Adrenal gland (tissue), 9 donors: ENCODE measurements at regions not wholly inside any gene's neighbourhood (a gene's known extent, or its start where the extent isn't known, plus 50 kb on each side); places are given as distances from the start of the nearest gene placed in this dataset.

Source experiments
- DNase-seq, 7 donors: peaks; one replicate each; pipeline ENCODE4 v3.0.0-alpha.2; 2019 to 2020
- H3K27ac ChIP-seq, 5 donors: fragments of 200-600 bp; sonication (generic) in 4 of 5; 1 replicate in 3 of 5; 2 replicates in 2 of 5; pipeline versions ENCODE4 v1.5.1 to v1.8.0; 2016 to 2020; ENCODE audit warnings: mild to moderate bottlenecking in 1 of 5
- H3K27me3 ChIP-seq: fragments of 200-600 bp; 2 replicates; pipeline ENCODE4 v1.8.0; 2021
- H3K36me3 ChIP-seq, 2 donors: fragments of 200-600 bp; replicated peaks in 1 of 2; 1 replicate in 1 of 2; 2 replicates in 1 of 2; pipeline versions ENCODE4 v1.5.1 to v1.8.0; 2018 to 2022
- H3K4me1 ChIP-seq, 2 donors: fragments of 200-600 bp; replicated peaks in 1 of 2; 1 replicate in 1 of 2; 2 replicates in 1 of 2; pipeline versions ENCODE4 v1.5.1 to v1.8.0; 2018 to 2021
- H3K4me3 ChIP-seq, 4 donors: fragments of 200-600 bp; sonication (generic) in 3 of 4; one replicate each; pipeline ENCODE4 v1.5.1; 2016 to 2018
- H3K9me3 ChIP-seq, 3 donors: fragments of 200-600 bp; sonication (generic) in 1 of 3; replicated peaks in 1 of 3; 1 replicate in 2 of 3; 2 replicates in 1 of 3; pipeline versions ENCODE4 v1.5.1 to v1.8.0; 2016 to 2021
- POLR2A ChIP-seq, 2 donors: fragments of 450-650 bp; IDR thresholded peaks; one replicate each; pipeline ENCODE4 v1.6.1; 2017; ENCODE audit warnings: antibody characterized with exemption in 2 of 2, mild to moderate bottlenecking in 2 of 2, moderate library complexity in 1 of 2
- WGBS, 4 donors: extraction: QIAGEN DNeasy Blood & Tissue Kit in 2 of 4; methylation state at CpG; one replicate each; pipeline versions ENCODE4 v1.1.5 to v1.1.7; 2013 to 2017; 5-methylcytosine and 5-hydroxymethylcytosine counted together
- intact Hi-C, 2 donors: fragments of 100-400 bp; cut with DNase I; formaldehyde crosslinking; loops; one replicate each; pipeline versions ENCODE4 v1.14.1 to v1.15.0; 2022 to 2023
- TF ChIP-seq, protein P1 (sequence below), 6 experiments: fragments of 450-650 bp in 4 of 6; fragments of 200-600 bp in 2 of 6; sonication (generic) in 1 of 6; IDR thresholded peaks; 1 replicate in 5 of 6; 2 replicates in 1 of 6; pipeline versions ENCODE4 v1.5.1 to v1.8.0; 2016 to 2021; ENCODE audit warnings: antibody characterized with exemption in 6 of 6, mild to moderate bottlenecking in 2 of 6, moderate library complexity in 1 of 6
- donor health status: healthy with polysubstance abuse.
- donor health status: Bipolar disorder and iron deficiency.
- donor health status: DM: yes; HTN: yes; CAD: no.
- donor health status: DM: no; HTN: no; CAD: no.
- donor health status: DM: no; HTN: no; CAD: no.

DNA sequence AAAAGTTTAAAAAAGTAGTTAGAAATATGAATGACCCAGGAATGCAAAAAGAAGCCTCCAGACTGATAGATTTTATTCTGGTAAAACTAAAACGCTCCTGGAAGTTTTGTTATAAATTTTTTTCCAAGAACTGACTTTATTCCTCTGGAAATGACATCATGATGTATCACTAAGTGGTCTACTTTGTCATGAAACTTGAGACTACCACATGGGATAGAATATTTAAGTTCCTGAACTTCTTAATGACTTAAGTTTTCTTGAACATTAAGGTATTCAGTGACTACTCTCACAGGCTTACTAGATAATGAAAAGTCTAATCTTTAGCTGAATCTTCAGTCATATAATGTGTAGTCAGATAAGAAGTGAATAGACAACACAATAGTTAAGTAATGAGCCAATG, 842.2 kb downstream of the USP25 start:
- Histone ChIP-seq H3K36me3 (no peaks in the 10 kb centered on the region), H3K4me3 (no peak overlapping the region), H3K27me3 (no peaks in the 10 kb centered on the region), H3K9me3 (no peaks in the 10 kb centered on the region), H3K4me1 (no peaks in the 10 kb centered on the region), H3K27ac (no peak overlapping the region)
- no peak for TF ChIP-seq POLR2A (IDR thresholded peaks at IDR 0.05)
- TF ChIP-seq, protein P1, sequence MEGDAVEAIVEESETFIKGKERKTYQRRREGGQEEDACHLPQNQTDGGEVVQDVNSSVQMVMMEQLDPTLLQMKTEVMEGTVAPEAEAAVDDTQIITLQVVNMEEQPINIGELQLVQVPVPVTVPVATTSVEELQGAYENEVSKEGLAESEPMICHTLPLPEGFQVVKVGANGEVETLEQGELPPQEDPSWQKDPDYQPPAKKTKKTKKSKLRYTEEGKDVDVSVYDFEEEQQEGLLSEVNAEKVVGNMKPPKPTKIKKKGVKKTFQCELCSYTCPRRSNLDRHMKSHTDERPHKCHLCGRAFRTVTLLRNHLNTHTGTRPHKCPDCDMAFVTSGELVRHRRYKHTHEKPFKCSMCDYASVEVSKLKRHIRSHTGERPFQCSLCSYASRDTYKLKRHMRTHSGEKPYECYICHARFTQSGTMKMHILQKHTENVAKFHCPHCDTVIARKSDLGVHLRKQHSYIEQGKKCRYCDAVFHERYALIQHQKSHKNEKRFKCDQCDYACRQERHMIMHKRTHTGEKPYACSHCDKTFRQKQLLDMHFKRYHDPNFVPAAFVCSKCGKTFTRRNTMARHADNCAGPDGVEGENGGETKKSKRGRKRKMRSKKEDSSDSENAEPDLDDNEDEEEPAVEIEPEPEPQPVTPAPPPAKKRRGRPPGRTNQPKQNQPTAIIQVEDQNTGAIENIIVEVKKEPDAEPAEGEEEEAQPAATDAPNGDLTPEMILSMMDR (IDR thresholded peaks at IDR 0.05), result no peak
- intact Hi-C loops, result no loop called here
- WGBS, 4 donors, result 81 to 95% (median 88%) methylated on average over 1 of the region's 1 CpG
- no peak for DNase-seq

DNA sequence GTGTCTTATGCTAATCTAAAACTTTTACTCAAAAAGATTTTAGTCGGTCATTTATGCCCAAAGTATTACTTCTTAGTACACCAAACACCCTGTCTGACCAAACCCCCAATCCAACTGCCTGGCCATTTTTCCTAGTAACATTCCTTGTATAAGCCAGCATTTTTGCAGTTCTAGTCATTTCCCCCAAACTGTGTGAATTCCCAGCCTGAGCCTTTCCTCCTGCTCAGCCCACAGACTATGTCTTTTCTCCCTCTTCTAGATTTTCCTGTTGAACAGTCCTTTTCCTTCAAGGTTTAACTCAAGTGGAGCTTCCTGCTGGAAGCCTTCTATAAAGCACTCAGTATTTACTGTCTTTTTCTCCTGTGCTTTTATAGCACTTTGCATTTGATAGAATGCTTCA, 843.8 kb downstream of the USP25 start:
- intact Hi-C loops, result no loop called here

DNA sequence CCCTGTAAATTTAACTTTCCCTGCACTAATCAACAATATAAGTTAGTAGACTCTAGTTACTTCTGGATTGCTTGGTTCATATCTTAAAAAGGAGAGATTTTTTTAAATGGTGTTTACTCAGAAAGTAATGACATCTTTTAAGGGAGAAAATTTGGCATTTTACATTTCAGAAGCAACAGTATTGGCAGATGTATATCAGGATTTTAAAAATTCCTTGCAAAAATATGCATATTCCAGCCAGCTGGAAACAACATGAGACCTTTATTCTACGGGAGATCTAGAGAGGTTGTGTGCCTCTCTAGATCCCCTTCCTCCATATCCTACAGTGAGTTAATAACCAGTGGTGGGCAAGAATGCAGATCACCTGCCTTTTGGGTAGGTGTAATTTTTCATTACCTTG, 848.2 kb downstream of the USP25 start:
- TF ChIP-seq POLR2A (IDR thresholded peaks at IDR 0.05), result no peak
- TF ChIP-seq, protein P1 (IDR thresholded peaks at IDR 0.05), result no peak
- DNase-seq, result no peak
- H3K4me1 ChIP-seq, result peaks cover 0 to 19% of the 10 kb centered on the region in 2 donors
- H3K4me3 ChIP-seq, result no peak overlapping the region
- no peak overlapping the region for H3K27ac ChIP-seq
- 75 to 94% (median 88%) methylated on average over 1 of the region's 1 CpG for WGBS, 4 donors
- H3K36me3 ChIP-seq, result no peaks in the 10 kb centered on the region
- H3K27me3 ChIP-seq, result no peaks in the 10 kb centered on the region
- intact Hi-C loops, result no loop called here
- no peaks in the 10 kb centered on the region for H3K9me3 ChIP-seq

More for the DNA sequence above, 843.8 kb downstream of the USP25 start:
- H3K27ac ChIP-seq, result no peak overlapping the region
- H3K9me3 ChIP-seq, result no peaks in the 10 kb centered on the region
- TF ChIP-seq, protein P1 (IDR thresholded peaks at IDR 0.05), result no peak
- no peak for TF ChIP-seq POLR2A (IDR thresholded peaks at IDR 0.05)
- H3K27me3 ChIP-seq, result no peaks in the 10 kb centered on the region
- H3K4me3 ChIP-seq, result no peak overlapping the region
- WGBS, 4 donors, result 90 to 100% (median 96%) methylated on average over 1 of the region's 1 CpG
- no peak for DNase-seq
- H3K36me3 ChIP-seq, result no peaks in the 10 kb centered on the region
- H3K4me1 ChIP-seq, result no peaks in the 10 kb centered on the region

DNA sequence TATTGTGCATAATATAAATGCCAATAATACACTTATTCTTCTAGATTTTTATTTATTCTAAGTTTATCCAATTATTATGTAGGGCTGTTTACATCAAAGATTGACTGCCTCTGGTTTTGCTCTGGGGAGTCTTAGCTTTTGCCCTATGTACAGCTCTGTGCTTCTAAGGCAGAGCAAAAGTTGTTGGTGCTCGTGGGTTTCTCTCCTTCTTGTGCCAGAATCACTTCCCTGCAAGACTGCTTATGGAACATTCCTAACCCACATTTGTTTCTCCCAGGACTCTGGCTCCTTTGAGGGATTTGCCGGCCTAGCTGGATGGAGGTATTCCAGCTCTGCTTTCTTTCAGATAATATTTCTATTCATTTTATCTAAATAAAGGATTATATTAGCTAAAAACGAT, 849.1 kb downstream of the USP25 start:
- WGBS, 4 donors, result 54 to 67% (median 65%) methylated on average over 3 of the region's 3 CpGs
- H3K27ac ChIP-seq, result no peak overlapping the region

More for the DNA sequence above, 849.1 kb downstream of the USP25 start:
- Histone ChIP-seq H3K4me3 (no peak overlapping the region), H3K36me3 (no peaks in the 10 kb centered on the region), H3K27me3 (no peaks in the 10 kb centered on the region), H3K9me3 (no peaks in the 10 kb centered on the region), H3K4me1 (peaks cover 0 to 19% of the 10 kb centered on the region in 2 donors)
- TF ChIP-seq, protein P1 (IDR thresholded peaks at IDR 0.05), result no peak
- TF ChIP-seq POLR2A (IDR thresholded peaks at IDR 0.05), result no peak
- DNase-seq, result no peak
- intact Hi-C loops, result no loop called here
